PC-3 (cell line): ENCODE measurements at regions not wholly inside any gene's neighbourhood (a gene's known extent, or its start where the extent isn't known, plus 50 kb on each side); places are given as distances from the start of the nearest gene placed in this dataset.

Experiments
- ATAC-seq: fragments of 200-7000 bp; cut with Tn5 transposase; 2 replicates; pipeline ENCODE4 v1.9.1; 2020; ENCODE audit warnings: mild to moderate bottlenecking, moderate library complexity
- BruUV-seq: library from RNA; stranded (reverse); fragments of 400-500 nt; replicated peaks from 2 replicates; lab custom pipeline; 2021; lab: Mats Ljungman, UMichigan
- CTCF ChIA-PET: fragments of 300-600 bp; sonication (Branson Sonifier 250); formaldehyde crosslinking; loops from one replicate; lab custom pipeline; 2022; ENCODE audit warnings: antibody characterized with exemption; lab: Charles Lee
- POLR2A ChIA-PET: fragments of 300-600 bp; sonication (Branson Sonifier 250); formaldehyde crosslinking; loops from one replicate; lab custom pipeline; 2022; ENCODE audit warnings: antibody characterized with exemption; ENCODE audit not compliant: unreplicated experiment; lab: Charles Lee
- DNase-seq: peaks from one replicate; pipeline ENCODE4 v3.0.0-alpha.2; 2015
- H2AFZ ChIP-seq: fragments of 300-600 bp; sonication (generic); 2 replicates; pipeline ENCODE4 v1.6.0; 2016; ENCODE audit warnings: antibody characterized with exemption, low read length
- H3F3A ChIP-seq: fragments of 300-600 bp; sonication (generic); one replicate; pipeline ENCODE4 v1.6.0; 2017; ENCODE audit warnings: antibody characterized with exemption, low read length, control low read depth, mild to moderate bottlenecking; ENCODE audit not compliant: unreplicated experiment
- H3K27ac ChIP-seq: fragments of 300-600 bp; sonication (generic); 2 replicates; pipeline ENCODE4 v1.5.1; 2016; ENCODE audit warnings: mild to moderate bottlenecking, low read length
- H3K27me3 ChIP-seq: fragments of 300-600 bp; sonication (generic); 2 replicates; pipeline ENCODE4 v1.6.1; 2016; ENCODE audit warnings: low read length, mixed read lengths
- H3K36me3 ChIP-seq: fragments of 300-600 bp; sonication (generic); 2 replicates; pipeline ENCODE4 v1.6.1; 2016; ENCODE audit warnings: low read depth, mixed run types, low read length, mixed read lengths
- H3K4me1 ChIP-seq: fragments of 300-600 bp; sonication (generic); 2 replicates; pipeline ENCODE4 v1.5.1; 2016; ENCODE audit warnings: low read length; ENCODE audit not compliant: insufficient read depth
- H3K4me2 ChIP-seq: fragments of 300-600 bp; sonication (generic); 2 replicates; pipeline ENCODE4 v1.6.0; 2016; ENCODE audit warnings: low read length
- H3K4me3 ChIP-seq: fragments of 300-600 bp; sonication (generic); 2 replicates; pipeline ENCODE4 v1.5.1; 2016; ENCODE audit warnings: mild to moderate bottlenecking, low read length, mixed read lengths
- H3K79me2 ChIP-seq: fragments of 300-600 bp; sonication (generic); 2 replicates; pipeline ENCODE4 v1.6.1; 2017; ENCODE audit warnings: low read length, mixed read lengths
- H3K9ac ChIP-seq: fragments of 300-600 bp; sonication (generic); 2 replicates; pipeline ENCODE4 v1.6.0; 2016; ENCODE audit warnings: mild to moderate bottlenecking, low read length
- H3K9me2 ChIP-seq: fragments of 300-600 bp; sonication (generic); replicated peaks from 2 replicates; pipeline ENCODE4 v1.6.1; 2016; ENCODE audit warnings: mixed run types, low read length, mixed read lengths
- H3K9me3 ChIP-seq: fragments of 300-600 bp; sonication (generic); 2 replicates; pipeline ENCODE4 v1.6.1; 2016; ENCODE audit warnings: low read length, mixed read lengths
- H4K20me1 ChIP-seq: fragments of 300-600 bp; sonication (generic); 2 replicates; pipeline ENCODE4 v1.6.1; 2016; ENCODE audit warnings: low read length, mixed read lengths
- CTCF ChIP-seq: fragments of 300-600 bp; sonication (generic); conservative IDR thresholded peaks from 2 replicates; pipeline ENCODE4 v1.5.1; 2017; ENCODE audit warnings: antibody characterized with exemption, low read depth, mild to moderate bottlenecking, low read length
- EZH2 ChIP-seq: fragments of 300-600 bp; sonication (generic); IDR thresholded peaks from one replicate; pipeline ENCODE4 v1.6.1; 2017; ENCODE audit warnings: antibody characterized with exemption, mild to moderate bottlenecking, low read length; ENCODE audit not compliant: unreplicated experiment
- EZH2phosphoT487 ChIP-seq: fragments of 300-600 bp; sonication (generic); IDR thresholded peaks from 2 replicates; pipeline ENCODE4 v1.6.1; 2018; ENCODE audit warnings: mild to moderate bottlenecking, antibody characterized with exemption, low read length, borderline replicate concordance
- intact Hi-C: fragments of 100-400 bp; cut with micrococcal nuclease; formaldehyde crosslinking; loops from 2 replicates; pipeline ENCODE4 v1.9.0; 2023

GRCh38 chr14:99006276-99006675 is 265.7 kb downstream of the BCL11B start:
- Histone ChIP-seq H3K36me3 (no peaks in the 10 kb centered on the region), H3K4me3 (no peak overlapping the region), H4K20me1 (no peaks in the 10 kb centered on the region), H3F3A (no peaks in the 10 kb centered on the region), H3K9me2 (no peaks in the 10 kb centered on the region), H3K27ac (no peak overlapping the region), H3K9ac (no peak overlapping the region), H2AFZ (no peak overlapping the region), H3K4me2 (no peak overlapping the region), H3K9me3 (no peaks in the 10 kb centered on the region), H3K79me2 (no peaks in the 10 kb centered on the region), H3K4me1 (no peaks in the 10 kb centered on the region), H3K27me3 (peaks cover 5% of the 10 kb centered on the region; the same call in 1 of the 2 replicates)
- ATAC-seq = no peak
- intact Hi-C loops = no loop called here
- no peak for TF ChIP-seq EZH2phosphoT487
- TF ChIP-seq CTCF = no peak
- no peak for TF ChIP-seq EZH2
- BruUV-seq = no TSS peak
- ChIA-PET CTCF (no interaction called here), POLR2A (no interaction called here)
- no peak for DNase-seq

- Histone ChIP-seq H3K4me2 (no peak overlapping the region), H3K79me2 (no peaks in the 10 kb centered on the region), H3K9ac (no peak overlapping the region), H2AFZ (no peak overlapping the region), H3K4me3 (no peak overlapping the region), H3K9me2 (no peaks in the 10 kb centered on the region), H3K4me1 (no peaks in the 10 kb centered on the region), H3K27ac (no peak overlapping the region), H3K36me3 (no peaks in the 10 kb centered on the region), H3F3A (no peaks in the 10 kb centered on the region), H4K20me1 (no peaks in the 10 kb centered on the region), H3K27me3 (peaks cover 14% of the 10 kb centered on the region; the same call in 1 of the 2 replicates), H3K9me3 (no peaks in the 10 kb centered on the region)
- ChIA-PET CTCF (no interaction called here), POLR2A (no interaction called here)
- intact Hi-C loops = no loop called here
- ATAC-seq (no peak), DNase-seq (no peak)
- BruUV-seq = no TSS peak
- TF ChIP-seq EZH2phosphoT487 (no peak), EZH2 (no peak)
Measured at GRCh38 chr14:99007795-99008194, 264.2 kb downstream of the BCL11B start.

GRCh38 chr14:99009871-99010270 is 262.1 kb downstream of the BCL11B start:
- Histone ChIP-seq H3K4me3 (no peak overlapping the region), H3K27me3 (peaks cover 17% of the 10 kb centered on the region; the same call in 1 of the 2 replicates), H4K20me1 (no peaks in the 10 kb centered on the region), H3K4me1 (no peaks in the 10 kb centered on the region), H3F3A (no peaks in the 10 kb centered on the region), H3K9me3 (no peaks in the 10 kb centered on the region), H3K9ac (no peak overlapping the region), H2AFZ (no peak overlapping the region), H3K4me2 (no peak overlapping the region), H3K9me2 (no peaks in the 10 kb centered on the region), H3K36me3 (no peaks in the 10 kb centered on the region), H3K27ac (no peak overlapping the region), H3K79me2 (no peaks in the 10 kb centered on the region)
- POLR2A ChIA-PET = no interaction called here
- CTCF ChIA-PET = no interaction called here
- TF ChIP-seq EZH2 = no peak
- no peak for TF ChIP-seq CTCF
- TF ChIP-seq EZH2phosphoT487 = no peak
- intact Hi-C loops = no loop called here
- DNase-seq (no peak), ATAC-seq (no peak)
- no TSS peak for BruUV-seq
